HEK293T (cell line): ENCODE measurements at regions not wholly inside any gene's neighbourhood (a gene's known extent, or its start where the extent isn't known, plus 50 kb on each side); places are given as distances from the start of the nearest gene placed in this dataset.

ENCODE experiments used
- ARNT ChIP-seq: fragments of 450-650 bp; IDR thresholded peaks from 2 replicates; pipeline ENCODE4 v1.6.1; 2017; ENCODE audit warnings: mild to moderate bottlenecking
- BHLHE40 ChIP-seq: fragments of 450-650 bp; IDR thresholded peaks from 2 replicates; pipeline ENCODE4 v1.6.1; 2016; ENCODE audit warnings: mild to moderate bottlenecking, moderate library complexity, borderline replicate concordance
- CTBP1 ChIP-seq: fragments of 450-650 bp; IDR thresholded peaks from 2 replicates; pipeline ENCODE4 v1.6.1; 2016; ENCODE audit warnings: borderline replicate concordance
- FOXA1 ChIP-seq: fragments of 450-650 bp; IDR thresholded peaks from 2 replicates; pipeline ENCODE4 v1.6.1; 2016; ENCODE audit warnings: mild to moderate bottlenecking
- FOXK2 ChIP-seq: fragments of 450-650 bp; IDR thresholded peaks from 2 replicates; pipeline ENCODE4 v1.6.1; 2016; ENCODE audit warnings: mild to moderate bottlenecking
- FOXM1 ChIP-seq: fragments of 450-650 bp; IDR thresholded peaks from 2 replicates; pipeline ENCODE4 v1.6.1; 2017; ENCODE audit warnings: mild to moderate bottlenecking, borderline replicate concordance
- HDGF ChIP-seq: fragments of 450-650 bp; IDR thresholded peaks from 2 replicates; pipeline ENCODE4 v1.6.1; 2017; ENCODE audit warnings: antibody characterized with exemption, borderline replicate concordance
- LEF1 ChIP-seq: fragments of 450-650 bp; IDR thresholded peaks from 2 replicates; pipeline ENCODE4 v1.6.1; 2017; ENCODE audit warnings: mild to moderate bottlenecking, borderline replicate concordance
- NFRKB ChIP-seq: fragments of 450-650 bp; IDR thresholded peaks from 2 replicates; pipeline ENCODE4 v1.6.1; 2016; ENCODE audit warnings: mild to moderate bottlenecking, moderate library complexity
- SP1 ChIP-seq: fragments of 450-650 bp; IDR thresholded peaks from 2 replicates; pipeline ENCODE4 v1.6.1; 2017
- TARDBP ChIP-seq: fragments of 450-650 bp; IDR thresholded peaks from 2 replicates; pipeline ENCODE4 v1.6.1; 2016
- ZNF384 ChIP-seq: fragments of 450-650 bp; IDR thresholded peaks from 2 replicates; pipeline ENCODE4 v1.6.1; 2016
- TF ChIP-seq, protein P1 (sequence below): fragments of 450-650 bp; IDR thresholded peaks from 2 replicates; pipeline ENCODE4 v1.6.1; 2016

DNA sequence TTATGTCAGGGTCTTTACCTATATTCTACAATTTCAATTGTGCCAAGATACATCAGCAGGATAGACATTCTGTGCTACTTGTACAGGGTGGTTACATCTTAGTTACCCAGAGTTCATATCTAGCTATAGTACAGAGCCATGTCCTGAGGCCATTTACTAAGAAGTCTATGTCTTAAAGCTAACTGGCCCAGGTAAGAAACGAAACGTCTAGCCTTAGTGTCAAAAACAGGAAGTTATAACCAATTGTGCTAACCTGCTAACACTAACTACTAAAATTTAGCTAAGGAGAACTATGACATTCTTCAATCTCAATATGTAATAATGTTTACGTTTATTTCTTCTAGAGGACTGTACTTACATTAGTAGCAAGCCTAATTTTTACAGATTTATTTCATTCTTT lies 717.2 kb upstream of the UBE2E2 start:
- TF ChIP-seq HDGF (no peak), FOXA1 (no peak), ZNF384 (no peak), FOXM1 (no peak), FOXK2 (no peak), NFRKB (no peak), CTBP1 (no peak), SP1 (no peak), BHLHE40 (no peak), LEF1 (no peak), TARDBP (no peak), ARNT (no peak)
- TF ChIP-seq, protein P1, sequence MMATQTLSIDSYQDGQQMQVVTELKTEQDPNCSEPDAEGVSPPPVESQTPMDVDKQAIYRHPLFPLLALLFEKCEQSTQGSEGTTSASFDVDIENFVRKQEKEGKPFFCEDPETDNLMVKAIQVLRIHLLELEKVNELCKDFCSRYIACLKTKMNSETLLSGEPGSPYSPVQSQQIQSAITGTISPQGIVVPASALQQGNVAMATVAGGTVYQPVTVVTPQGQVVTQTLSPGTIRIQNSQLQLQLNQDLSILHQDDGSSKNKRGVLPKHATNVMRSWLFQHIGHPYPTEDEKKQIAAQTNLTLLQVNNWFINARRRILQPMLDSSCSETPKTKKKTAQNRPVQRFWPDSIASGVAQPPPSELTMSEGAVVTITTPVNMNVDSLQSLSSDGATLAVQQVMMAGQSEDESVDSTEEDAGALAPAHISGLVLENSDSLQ, result no peak
